NCI-H146 treated with DMSO at 0.1 percent for 48 hours (cell line): ENCODE measurements at regions not wholly inside any gene's neighbourhood (a gene's known extent, or its start where the extent isn't known, plus 50 kb on each side); places are given as distances from the start of the nearest gene placed in this dataset.
"Not testable (repeated sequence)": the region's sequence is repeated elsewhere in the genome, so short reads cannot be mapped to it uniquely, and the experiment has no call there.

Source experiments
- DNase-seq: peaks from one replicate; lab custom pipeline; 2025; ENCODE audit not compliant: unreplicated experiment; lab: John Stamatoyannopoulos, UW

GRCh38 chr13:104961246-104961645 lies 1574.2 kb downstream of the EFNB2 start:
- no peak for DNase-seq

GRCh38 chr13:104954210-104954609 lies 1581.3 kb downstream of the EFNB2 start:
- DNase-seq = no peak

GRCh38 chr13:104953588-104953987 lies 1581.9 kb downstream of the EFNB2 start:
- DNase-seq = no peak

GRCh38 chr13:104949840-104950740 lies 1585.4 kb downstream of the EFNB2 start:
- no peak for DNase-seq

- DNase-seq = no peak
Observed at GRCh38 chr13:104944176-104944575, 1591.3 kb downstream of the EFNB2 start.

- no peak for DNase-seq
Observed at GRCh38 chr13:104943331-104943730, 1592.1 kb downstream of the EFNB2 start.

GRCh38 chr13:104937881-104938280 lies 1597.6 kb downstream of the EFNB2 start:
- no peak for DNase-seq

GRCh38 chr13:104936304-104936703 lies 1599.2 kb downstream of the EFNB2 start:
- DNase-seq = no peak

- not testable (repeated sequence) for DNase-seq
Observed at GRCh38 chr13:104920513-104920912, 1614.9 kb downstream of the EFNB2 start.

- DNase-seq = no peak
Observed at GRCh38 chr13:104920091-104920490, 1615.4 kb downstream of the EFNB2 start.

- no peak for DNase-seq
Observed at GRCh38 chr13:104900191-104900817, 1635.2 kb downstream of the EFNB2 start.

- DNase-seq = no peak
Observed at GRCh38 chr13:104898484-104898883, 1637.0 kb downstream of the EFNB2 start.

GRCh38 chr13:104895521-104895920 lies 1639.9 kb downstream of the EFNB2 start:
- no peak for DNase-seq

- DNase-seq = no peak
Observed at GRCh38 chr13:104875038-104875754, 1660.3 kb downstream of the EFNB2 start.

GRCh38 chr13:104872153-104872552 lies 1663.3 kb downstream of the EFNB2 start:
- DNase-seq = no peak

GRCh38 chr13:104871456-104871855 lies 1664.0 kb downstream of the EFNB2 start:
- no peak for DNase-seq

- DNase-seq = no peak
Observed at GRCh38 chr13:104869501-104869900, 1666.0 kb downstream of the EFNB2 start.

GRCh38 chr13:104868806-104869205 lies 1666.7 kb downstream of the EFNB2 start:
- no peak for DNase-seq

GRCh38 chr13:104855581-104855980 lies 1679.9 kb downstream of the EFNB2 start:
- no peak for DNase-seq

GRCh38 chr13:104854698-104855097 lies 1680.8 kb downstream of the EFNB2 start:
- DNase-seq = no peak

- DNase-seq = no peak
Observed at GRCh38 chr13:104854007-104854406, 1681.5 kb downstream of the EFNB2 start.

GRCh38 chr13:104847922-104848321 lies 1687.5 kb downstream of the EFNB2 start:
- DNase-seq = no peak
